Frontal cortex (tissue), 3 donors: ENCODE measurements at regions not wholly inside any gene's neighbourhood (a gene's known extent, or its start where the extent isn't known, plus 50 kb on each side); places are given as distances from the start of the nearest gene placed in this dataset.
A peak's percentile ranks its signal among the peaks of the same experiment; 100 is the strongest.

Experiments used
- DNase-seq, 2 donors: peaks; one replicate each; pipeline ENCODE4 v3.0.0; 2012; ENCODE audit warnings: low spot score in 2 of 2
- FAIRE-seq: peaks from 2 replicates; lab custom pipeline; 2012; peaks lifted over from hg19 to GRCh38; lab: Jason Lieb, UNC
- donor health status: control.
- donor health status: control.
- donor health status: control.

- FAIRE-seq (no peak), DNase-seq (no peak)
Measured at GRCh38 chr21:16983420-16983819, 529.4 kb upstream of the CXADR start.

- no peak for FAIRE-seq
- DNase-seq: no peak
Measured at GRCh38 chr21:16992448-16992847, 520.4 kb upstream of the CXADR start.

GRCh38 chr21:16993416-16994038, 519.3 kb upstream of the CXADR start:
- no peak for DNase-seq

GRCh38 chr21:17002594-17003257, 510.1 kb upstream of the CXADR start:
- DNase-seq (no peak), FAIRE-seq (no peak)

More at GRCh38 chr21:16993416-16994038, 519.3 kb upstream of the CXADR start:
- no peak for FAIRE-seq

GRCh38 chr21:17003258-17003615, 509.6 kb upstream of the CXADR start:
- no peak for DNase-seq
- FAIRE-seq: no peak

- no peak for DNase-seq
- FAIRE-seq: no peak
Measured at GRCh38 chr21:17003763-17004373, 509.0 kb upstream of the CXADR start.

GRCh38 chr21:17032141-17032655, 480.6 kb upstream of the CXADR start:
- DNase-seq: no peak

GRCh38 chr21:17044696-17045095, 468.1 kb upstream of the CXADR start:
- DNase-seq: no peak
- no peak for FAIRE-seq

More at GRCh38 chr21:17032141-17032655, 480.6 kb upstream of the CXADR start:
- no peak for FAIRE-seq

GRCh38 chr21:17045214-17045853, 467.5 kb upstream of the CXADR start:
- DNase-seq (peak in 1 of 2 donors; percentile 11), FAIRE-seq (no peak)

- FAIRE-seq: no peak
- no peak for DNase-seq
Measured at GRCh38 chr21:17048974-17049373, 463.9 kb upstream of the CXADR start.

GRCh38 chr21:17050156-17050555, 462.7 kb upstream of the CXADR start:
- no peak for DNase-seq
- FAIRE-seq: no peak

- DNase-seq (no peak), FAIRE-seq (peak; percentile 19)
Measured at GRCh38 chr21:17050646-17051045, 462.2 kb upstream of the CXADR start.

- FAIRE-seq: no peak
- no peak for DNase-seq
Measured at GRCh38 chr21:17051054-17051453, 461.8 kb upstream of the CXADR start.

- no peak for DNase-seq
- no peak for FAIRE-seq
Measured at GRCh38 chr21:17053321-17053720, 459.5 kb upstream of the CXADR start.

- DNase-seq (no peak), FAIRE-seq (no peak)
Measured at GRCh38 chr21:17059936-17060335, 452.9 kb upstream of the CXADR start.

GRCh38 chr21:17066006-17066405, 446.8 kb upstream of the CXADR start:
- FAIRE-seq: no peak
- DNase-seq: no peak

- no peak for FAIRE-seq
Measured at GRCh38 chr21:17071093-17071492, 441.8 kb upstream of the CXADR start.

GRCh38 chr21:17081193-17081592, 431.6 kb upstream of the CXADR start:
- FAIRE-seq (no peak), DNase-seq (no peak)

More at GRCh38 chr21:17071093-17071492, 441.8 kb upstream of the CXADR start:
- DNase-seq: no peak

- no peak for FAIRE-seq
- no peak for DNase-seq
Measured at GRCh38 chr21:17082843-17083483, 429.9 kb upstream of the CXADR start.

GRCh38 chr21:17085707-17086106, 427.1 kb upstream of the CXADR start:
- no peak for FAIRE-seq
- no peak for DNase-seq
